ENCODE measurements at regions not wholly inside any gene's neighbourhood (a gene's known extent, or its start where the extent isn't known, plus 50 kb on each side); places are given as distances from the start of the nearest gene placed in this dataset.

DNA sequence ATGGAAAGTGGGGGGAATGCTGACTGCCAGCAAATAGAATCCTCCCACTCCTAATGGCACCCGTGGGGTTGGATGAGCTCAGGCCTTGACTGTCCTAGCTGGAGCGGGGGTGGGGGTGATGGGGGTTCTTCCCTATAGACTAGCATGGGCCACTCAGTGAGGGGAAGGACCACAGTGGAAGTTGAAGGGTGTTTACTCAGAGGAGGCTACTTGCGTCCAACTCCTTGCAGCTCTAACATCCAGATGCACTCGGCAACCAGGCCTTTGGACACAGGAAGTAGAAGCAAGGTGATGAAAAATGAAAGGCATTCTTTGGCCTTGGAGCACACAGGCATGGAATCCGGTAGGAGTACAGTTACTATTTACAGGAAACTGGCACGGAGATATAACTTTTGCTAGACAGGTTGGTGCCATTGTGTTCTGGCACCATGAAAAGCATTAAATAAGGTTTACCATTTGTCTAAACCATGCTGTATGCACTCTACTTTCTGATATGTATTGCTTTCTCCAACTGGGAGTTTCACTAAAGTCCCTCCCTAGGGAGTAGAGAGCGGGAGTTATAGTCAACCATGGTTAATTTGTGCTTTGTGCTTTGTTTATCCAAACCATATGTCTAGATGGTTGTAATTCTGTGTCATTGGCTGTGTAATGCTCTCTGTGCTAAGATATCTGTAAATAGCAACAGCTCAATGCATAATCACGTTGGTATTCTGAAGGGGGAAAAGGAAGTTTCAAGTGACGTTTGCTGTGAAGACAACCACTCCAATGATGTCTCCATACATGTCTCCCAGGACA lies 125.3 kb downstream of the TSHZ3 start:
- DNase-seq = peak; percentile 76 to 93 (median 92)

DNA sequence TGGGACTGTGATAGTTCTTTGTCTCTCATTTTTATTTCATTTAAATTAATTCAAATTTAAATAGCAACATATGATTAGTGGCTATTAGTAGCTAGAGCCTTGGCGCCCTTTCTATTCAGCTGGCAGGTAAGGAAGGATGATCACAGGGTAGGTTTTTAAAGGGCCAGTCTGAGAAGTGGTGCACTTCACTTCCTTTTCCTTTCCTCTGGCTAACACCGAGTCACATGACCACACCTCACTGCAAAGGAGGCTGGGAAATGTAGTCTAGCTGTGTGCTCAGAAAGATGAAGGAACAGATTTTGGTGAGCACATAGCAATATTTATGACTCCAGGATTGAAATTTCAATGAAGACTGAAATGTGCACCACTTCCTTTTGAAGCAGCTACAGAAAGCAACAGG lies 128.7 kb downstream of the TSHZ3 start:
- DNase-seq = no peak

DNA sequence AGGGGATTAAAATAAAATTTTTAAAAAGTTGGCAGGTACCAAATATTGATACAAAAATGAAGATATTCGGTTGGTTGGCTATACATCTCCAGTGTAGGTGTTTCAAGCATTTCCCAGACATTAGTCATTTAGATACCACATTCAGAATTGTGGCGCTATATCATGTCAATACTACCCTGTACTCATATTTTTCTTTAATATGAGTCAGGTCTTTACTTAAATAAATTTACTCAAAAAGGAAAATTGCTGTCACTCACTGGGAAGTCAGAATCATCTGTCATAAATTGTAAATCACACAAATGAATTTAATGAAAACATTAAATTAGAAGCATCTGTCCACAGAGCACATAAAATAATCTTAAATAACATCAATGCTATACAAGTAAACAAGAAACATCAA lies 134.2 kb downstream of the TSHZ3 start:
- no peak for DNase-seq

DNA sequence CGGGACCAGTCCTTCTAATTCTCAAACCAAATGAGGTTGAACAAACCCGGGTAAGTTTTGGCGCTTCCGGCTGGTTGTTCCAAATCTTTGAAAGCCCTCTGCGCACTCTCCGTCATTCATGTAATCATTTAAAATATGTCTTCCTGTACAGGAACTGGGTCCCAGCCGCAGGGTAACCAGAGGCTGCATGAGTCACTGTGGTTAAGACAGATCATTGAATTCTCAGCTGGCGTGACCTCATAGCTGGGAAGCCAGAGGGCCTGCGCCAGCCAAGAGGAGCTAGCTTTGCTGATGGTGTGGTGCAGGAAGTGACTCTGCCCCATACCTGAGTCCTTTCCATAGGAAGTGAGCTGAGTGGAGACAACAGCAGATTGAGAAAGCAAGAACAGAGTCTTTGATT lies 135.2 kb downstream of the TSHZ3 start:
- DNase-seq = peak; percentile 64 to 98 (median 72)

DNA sequence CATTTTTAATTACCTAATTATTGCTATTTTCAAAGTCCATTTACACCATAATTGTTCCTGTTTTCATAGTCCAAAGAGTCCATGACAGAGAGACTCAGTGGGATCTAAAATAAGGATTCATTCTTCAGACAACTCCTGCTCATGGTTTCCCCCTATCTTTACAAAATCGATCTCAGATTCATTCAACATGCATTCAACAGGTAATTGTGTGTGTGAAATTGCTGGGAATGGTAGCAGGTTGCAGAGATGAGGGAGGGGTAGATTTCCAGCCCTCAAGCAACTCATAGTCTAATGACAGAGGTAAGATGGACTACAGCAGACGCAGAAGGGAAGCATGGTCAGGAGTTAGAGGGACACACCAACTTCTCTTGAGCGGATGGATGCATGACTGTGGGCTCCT lies 138.1 kb downstream of the TSHZ3 start:
- no peak for DNase-seq

DNA sequence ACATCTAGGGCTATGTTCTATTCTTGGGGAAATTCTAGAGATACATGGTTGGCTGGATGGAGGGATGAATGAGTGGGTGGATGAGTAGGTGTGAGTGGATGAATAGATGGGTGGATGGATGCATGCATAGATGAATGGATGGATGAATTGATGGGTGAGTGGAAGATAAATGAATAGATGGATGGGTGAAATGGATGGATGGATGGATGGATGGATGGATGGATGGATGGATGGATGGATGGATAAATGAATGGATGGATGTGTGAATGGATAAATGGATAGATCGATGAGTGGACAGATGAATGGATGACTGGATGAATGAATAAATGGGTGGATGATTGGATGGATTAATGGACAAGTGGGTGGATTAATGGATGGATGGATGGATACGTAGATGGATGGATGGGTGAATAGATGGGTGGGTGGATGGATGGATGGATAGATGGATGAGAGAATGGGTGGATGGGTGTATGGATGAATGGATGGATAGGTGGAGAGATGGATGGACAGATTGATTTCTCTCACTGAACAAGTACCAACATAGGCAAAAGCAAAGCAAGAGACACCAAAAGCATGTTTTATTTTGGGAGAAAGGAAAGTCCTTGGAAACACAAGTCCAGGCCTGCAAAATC lies 143.2 kb downstream of the TSHZ3 start:
- no peak for DNase-seq

DNA sequence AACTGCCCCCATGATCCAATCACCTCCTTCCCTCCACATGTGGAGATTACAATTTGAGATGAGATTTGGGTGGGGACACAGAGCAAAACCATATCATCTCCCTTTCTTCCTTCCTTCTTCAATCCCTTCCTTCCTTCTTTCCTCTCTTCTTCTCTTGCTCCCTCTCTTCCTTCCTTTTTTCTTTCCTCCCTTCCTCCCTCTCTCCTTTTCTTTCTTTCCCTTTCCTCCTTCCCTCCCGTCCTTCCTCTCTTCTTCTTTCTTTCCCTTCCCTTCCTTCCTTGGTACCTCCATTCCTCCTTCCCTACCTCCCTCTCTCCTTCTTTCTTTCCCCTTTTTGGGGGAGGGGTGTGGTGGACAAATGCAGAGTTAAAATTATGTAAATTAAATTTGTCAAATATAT lies 145.1 kb downstream of the TSHZ3 start:
- no peak for DNase-seq

DNA sequence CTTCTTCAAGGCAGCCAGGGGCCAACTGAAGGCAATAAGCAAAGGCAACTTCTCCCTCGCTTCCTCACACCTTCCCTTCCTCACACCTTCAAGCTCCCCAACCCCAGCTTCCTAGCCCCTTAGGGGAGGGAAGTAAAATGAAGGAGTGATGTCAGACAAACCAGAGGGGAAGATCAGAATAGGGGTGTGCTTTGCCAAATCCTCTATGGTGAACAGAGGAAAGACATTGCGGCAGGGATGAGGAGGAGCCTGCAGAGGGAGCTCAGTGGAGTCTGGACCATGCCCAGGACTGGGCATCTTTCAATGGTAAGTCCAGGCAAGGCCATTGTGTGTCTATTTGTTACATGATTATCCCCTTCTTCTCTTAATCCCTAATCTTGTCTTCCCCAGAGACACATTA lies 164.0 kb downstream of the TSHZ3 start:
- DNase-seq = no peak

DNA sequence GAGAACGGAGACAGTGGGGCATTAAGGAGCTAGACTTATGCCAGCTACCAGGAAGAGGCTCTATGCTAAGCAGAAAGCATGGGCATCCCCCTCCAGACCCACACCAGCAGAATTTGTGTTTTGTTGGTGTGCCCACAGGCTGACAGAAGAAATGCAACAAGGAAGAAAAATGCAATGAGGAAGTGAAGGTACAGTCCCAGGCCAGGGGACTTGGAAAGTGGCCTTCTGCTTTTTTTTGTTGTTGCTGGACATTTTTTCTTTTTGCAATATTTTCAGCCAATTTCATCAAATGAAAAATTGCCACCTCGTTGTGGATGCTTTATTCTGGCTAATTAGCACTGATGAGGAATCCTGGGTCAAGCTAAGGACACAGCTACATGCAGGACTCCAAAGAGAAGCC lies 167.7 kb downstream of the TSHZ3 start:
- DNase-seq = no peak

DNA sequence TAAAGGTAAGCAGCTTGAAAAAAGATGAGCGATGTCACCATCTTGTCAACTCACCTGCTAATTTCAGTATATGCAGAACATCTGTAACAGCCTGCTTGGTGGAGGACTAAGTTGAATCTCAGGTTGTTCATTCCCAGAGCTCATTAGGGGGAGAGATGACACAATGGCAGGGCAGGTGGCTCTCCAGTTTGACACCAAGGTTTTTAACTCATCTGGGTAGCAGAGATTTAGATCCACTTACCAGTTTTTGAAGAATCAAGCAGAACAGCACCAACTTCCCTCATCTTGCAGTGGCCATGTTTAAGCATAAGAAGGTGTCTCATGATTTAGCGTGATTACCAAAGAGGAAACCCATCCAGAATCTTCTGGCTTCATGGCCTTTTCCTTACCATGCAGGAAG lies 168.3 kb downstream of the TSHZ3 start:
- no peak for DNase-seq

DNA sequence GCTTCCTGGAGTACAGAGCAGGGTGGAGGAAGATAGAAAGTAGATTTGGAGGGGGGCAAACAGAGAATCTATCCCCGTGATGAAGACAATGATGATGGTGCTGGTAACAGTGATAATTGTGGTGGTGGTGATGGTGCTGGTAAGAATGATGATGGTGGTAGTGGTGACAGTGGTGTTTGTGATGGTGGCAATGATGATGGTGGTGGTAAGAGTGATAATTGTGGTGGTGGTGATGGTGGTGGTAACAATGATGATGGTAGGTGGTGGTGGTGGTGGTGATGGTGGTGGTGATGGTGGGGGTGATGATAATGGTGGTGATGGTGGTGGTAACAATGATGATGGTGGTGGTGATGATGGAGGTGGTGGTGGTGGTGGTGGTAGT lies 169.8 kb downstream of the TSHZ3 start:
- no peak for DNase-seq

DNA sequence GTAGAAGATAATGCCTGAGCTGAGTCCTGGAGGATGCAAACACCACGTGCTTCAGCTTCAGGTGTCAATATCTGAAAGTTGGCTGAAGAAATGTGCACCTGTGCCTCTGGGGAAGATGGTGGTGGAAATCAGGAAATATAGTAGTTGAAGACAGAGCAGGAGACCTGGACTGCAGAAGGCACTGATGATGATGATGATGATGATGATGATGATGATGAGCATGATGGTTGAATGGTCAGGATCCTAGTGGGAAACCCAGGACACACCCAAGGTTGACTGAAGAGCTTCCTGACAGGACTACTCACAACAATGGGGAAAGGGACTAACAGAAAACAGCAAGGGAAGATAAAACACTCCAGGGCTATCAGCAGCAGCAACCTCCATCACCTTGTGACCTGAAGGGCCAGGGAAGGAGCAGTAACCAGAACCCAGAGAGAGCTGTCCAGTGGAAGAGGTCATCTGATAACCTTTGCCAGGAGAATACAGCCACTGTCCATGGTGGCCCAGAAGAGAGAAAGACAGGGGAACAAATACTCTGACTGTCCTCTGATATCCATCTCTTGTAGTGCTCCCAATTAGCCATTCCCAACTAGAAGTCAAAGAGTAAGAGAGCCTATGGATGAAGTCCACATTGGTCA lies 170.3 kb downstream of the TSHZ3 start:
- DNase-seq = no peak

DNA sequence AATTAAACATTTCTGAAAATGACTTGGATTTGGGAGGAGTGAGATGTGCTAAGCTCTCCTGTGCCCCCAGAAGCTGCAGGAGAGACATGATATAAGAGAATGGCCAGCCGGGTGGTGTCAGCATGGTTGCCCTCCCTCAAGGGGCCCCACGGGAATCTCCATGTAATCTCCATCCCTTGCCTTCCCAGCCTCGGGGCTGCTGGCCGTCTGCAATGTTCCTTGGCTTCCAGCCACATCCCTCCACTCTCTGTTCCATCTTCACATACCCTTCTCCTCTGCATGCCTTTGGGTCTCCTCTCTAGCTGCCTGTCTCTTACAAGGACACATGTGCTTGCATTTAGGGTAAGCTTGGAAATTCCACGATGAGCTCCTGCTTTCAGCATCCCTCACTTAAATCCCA lies 172.0 kb downstream of the TSHZ3 start:
- DNase-seq = peak in 1 of 3 donors; percentile 32

DNA sequence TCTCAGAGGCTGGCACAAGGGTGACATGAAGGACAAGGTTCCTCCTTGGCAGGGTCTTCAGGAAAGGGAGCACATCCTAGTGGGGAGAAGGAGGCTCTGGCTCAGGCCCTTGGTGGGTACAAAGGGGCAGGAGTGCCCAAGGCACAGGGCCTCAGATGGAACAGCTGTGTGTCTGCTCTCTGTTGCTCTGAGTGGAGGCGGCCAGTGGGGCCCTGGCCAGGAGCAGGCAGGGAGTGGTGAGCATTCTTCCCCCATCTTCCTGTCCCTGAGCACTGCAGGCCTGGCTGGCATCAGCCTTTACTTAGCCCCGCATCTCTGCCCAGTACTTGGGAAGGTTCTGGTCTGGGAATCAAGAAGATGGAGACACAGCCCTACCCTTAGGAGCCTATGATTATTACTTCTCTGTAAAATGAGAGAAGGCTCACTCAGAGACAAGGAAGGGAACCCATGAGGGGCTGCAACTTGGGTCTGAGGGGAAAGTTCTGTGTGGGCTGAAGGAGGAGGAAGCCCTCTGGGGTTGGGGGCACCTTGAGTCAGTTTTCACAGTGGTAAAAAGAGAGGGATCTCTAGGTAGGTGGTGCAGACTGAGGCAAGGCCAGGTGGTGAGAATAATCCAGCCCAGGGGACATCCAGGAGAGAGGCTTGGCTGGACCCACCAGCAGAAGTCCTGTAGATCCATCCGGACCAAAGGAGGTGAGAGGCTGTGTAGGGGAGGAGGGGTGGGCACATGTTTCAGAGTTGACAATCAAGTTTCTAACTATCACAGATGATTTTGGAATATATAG lies 173.5 kb downstream of the TSHZ3 start:
- DNase-seq = no peak

DNA sequence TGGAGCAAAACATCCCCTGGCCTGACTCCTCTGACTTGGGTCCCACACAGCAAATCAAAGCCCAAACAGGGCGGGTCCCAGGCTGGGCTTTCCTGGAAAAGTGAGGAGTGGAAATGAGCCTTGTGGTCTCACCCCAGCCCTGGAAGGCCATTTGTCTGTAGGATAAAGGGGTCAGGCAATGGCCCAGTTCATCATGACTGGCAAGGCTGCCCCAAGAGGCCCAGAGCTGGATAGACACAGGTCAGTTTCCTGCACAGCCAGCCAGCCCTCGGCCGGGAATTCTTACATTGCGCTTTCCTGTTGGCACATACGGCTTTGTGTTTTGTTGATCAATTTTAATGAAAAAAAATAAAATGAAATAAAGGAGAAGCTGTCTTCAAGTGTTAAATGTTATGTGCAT lies 174.3 kb downstream of the TSHZ3 start:
- DNase-seq = no peak

DNA sequence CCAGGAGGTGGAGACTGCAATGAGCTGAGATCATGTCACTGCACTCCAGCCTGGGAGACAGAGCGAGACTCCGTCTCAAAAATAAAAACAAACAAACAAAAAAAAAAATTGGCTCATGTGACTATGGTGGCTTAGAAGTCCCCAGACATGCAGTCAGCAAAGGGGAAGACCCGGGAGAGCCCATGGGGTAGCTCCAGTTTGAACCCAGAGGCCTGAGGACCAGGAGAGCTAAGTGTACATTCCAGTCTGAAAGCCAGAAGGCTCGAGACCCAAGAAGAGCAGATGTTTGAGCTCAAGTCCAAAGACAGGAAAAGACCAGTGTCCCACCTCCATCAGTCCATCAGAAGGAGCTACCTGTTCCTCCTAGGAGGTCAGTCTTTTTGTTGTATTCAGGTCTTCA lies 175.2 kb downstream of the TSHZ3 start:
- DNase-seq = no peak

DNA sequence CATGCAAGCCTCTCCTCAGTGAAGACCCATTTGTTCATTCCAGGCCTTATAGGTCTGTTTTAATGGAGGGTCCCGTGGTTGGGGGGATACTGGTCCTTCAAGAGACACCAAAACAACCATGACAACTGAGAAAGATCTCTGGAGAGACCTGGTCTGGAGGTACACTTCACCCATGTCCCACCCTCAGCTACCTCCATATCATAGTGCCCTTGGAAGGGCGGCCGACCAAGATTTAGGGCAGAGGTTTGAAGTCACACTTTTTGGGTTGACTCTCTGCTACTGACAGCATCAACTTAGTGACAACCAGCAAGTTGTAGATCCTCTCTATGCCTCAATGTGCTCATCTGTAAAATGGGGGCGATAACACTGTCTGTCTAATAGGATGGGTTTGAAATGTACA lies 177.3 kb downstream of the TSHZ3 start:
- no peak for DNase-seq

DNA sequence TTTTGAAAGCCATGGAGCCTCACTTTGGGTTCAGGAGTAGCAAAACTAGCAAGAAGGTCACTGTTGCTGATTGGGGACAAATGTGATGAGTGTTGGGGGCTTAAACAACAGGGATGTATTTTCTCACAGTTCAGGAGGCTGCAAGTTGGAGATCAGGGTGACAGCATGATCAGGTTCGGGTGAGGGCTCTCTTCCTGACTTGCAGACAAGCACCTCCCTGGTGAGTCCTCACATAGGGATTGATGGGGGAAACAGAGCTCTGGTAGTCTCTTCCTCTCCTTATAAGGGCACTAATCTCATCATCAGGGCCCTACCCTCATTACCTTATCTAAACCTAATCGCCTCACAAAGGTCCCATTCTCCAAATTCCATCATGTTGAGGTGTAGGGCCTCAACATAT lies 179.2 kb downstream of the TSHZ3 start:
- DNase-seq = no peak

DNA sequence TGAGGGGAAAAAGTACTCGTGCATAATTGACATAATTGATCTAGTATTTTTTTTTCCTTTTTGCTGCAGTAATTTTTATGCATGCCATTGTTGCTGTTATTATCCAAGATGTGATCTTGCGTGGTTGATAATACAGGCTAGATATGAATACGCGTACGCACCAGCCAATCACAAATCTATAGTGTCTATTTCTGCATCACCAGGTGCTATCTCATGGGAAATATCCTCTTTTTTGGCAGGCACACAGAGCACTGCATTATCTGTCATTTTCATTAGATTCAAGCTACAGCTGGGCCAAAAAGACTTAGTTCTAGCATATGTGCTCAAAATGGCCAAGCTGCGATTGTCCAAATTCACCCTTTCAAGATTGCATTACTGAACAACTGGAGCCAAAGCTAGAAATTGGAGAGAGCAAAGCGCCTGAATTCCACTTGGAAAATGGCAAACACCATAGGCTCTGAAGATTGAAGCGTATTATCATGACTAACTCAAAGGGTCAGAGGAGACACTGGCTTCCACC lies 181.1 kb downstream of the TSHZ3 start:
- DNase-seq = peak in 1 of 3 donors; percentile 56

DNA sequence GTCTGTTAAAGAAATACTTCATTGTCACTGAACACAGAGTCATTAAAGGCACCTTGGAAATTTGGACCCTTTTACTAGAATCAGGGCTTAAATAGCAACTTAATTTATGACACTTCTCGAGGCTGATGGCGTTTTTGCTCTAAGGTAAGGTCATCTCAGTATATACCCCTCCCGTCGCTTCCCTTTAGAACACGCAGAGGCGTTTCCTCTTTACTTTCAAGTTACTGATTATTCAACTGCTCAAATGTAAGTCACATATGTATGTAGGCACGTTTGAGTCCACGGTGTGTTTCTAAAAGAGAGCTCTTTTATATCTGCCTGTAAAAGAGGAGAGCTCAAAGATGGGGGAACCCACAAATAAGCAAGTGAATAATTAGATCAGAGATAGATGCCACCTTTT lies 181.5 kb downstream of the TSHZ3 start:
- DNase-seq = no peak

DNA sequence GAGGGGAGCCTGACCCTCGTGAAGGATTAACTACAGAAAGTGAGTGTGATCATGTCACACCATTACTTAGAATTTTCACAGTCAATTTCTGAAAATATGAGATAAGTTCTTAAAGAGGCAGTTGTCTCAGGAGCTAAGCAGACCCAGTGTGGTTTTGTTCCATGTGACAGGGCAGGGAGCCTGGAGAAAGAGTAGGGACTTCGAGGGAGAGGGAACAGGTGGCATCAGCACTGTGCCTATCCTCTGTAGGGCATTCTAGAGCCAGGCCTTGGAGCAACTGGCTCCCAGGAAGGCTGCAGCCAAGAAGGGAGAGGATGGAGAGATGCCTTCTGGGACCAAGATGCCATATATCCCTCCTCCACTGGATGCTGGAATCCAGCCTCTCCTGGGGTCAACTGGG lies 183.0 kb downstream of the TSHZ3 start:
- DNase-seq = no peak

DNA sequence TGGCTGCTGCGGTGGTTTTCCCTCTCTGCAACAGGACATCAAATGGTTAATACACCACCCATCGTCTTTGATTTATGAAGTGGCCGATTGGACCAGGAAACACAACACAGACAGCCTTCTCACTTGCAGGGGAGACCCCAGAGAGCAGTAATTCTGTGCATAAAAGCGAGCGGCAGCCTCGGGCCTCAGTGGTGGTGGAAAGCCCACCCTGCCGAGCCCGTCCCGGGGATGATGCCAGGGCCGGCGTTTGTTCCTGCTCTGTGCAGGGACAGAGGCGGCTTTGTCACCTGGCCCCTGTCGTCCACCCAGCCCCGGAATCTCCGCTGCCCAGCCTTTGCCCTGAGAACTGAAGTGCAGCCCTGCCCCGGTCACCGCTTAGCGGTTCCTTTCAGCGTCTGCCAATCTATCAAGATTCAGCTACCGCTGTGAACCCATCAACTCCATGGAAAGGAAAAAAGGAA lies 184.4 kb downstream of the TSHZ3 start:
- no peak for DNase-seq
